ENCODE measurements at regions not wholly inside any gene's neighbourhood (a gene's known extent, or its start where the extent isn't known, plus 50 kb on each side); places are given as distances from the start of the nearest gene placed in this dataset.
"Not testable (repeated sequence)": the region's sequence is repeated elsewhere in the genome, so short reads cannot be mapped to it uniquely, and the experiment has no call there.

GRCh38 chr6:92979281-92979680, 440.1 kb downstream of the EPHA7 start:
- H3K27ac ChIP-seq: no peak overlapping the region
- no peaks in the 10 kb centered on the region for H3K4me1 ChIP-seq
- no peak for DNase-seq
- intact Hi-C loops (cut with DNase I; ENCODE audit: low total_unique reads): no loop called here
- H3K36me3 ChIP-seq: no peaks in the 10 kb centered on the region
- no peak overlapping the region for H3K4me3 ChIP-seq
- H3K9me3 ChIP-seq: no peaks in the 10 kb centered on the region
- no peak for TF ChIP-seq CTCF (IDR thresholded peaks at IDR 0.05)
- H3K27me3 ChIP-seq: no peaks in the 10 kb centered on the region

- Histone ChIP-seq H3K36me3 (no peaks in the 10 kb centered on the region), H3K27ac (no peak overlapping the region), H3K9me3 (no peaks in the 10 kb centered on the region), H3K27me3 (no peaks in the 10 kb centered on the region), H3K4me1 (no peaks in the 10 kb centered on the region), H3K4me3 (no peak overlapping the region)
- no peak for TF ChIP-seq CTCF (IDR thresholded peaks at IDR 0.05)
- no peak for DNase-seq
- intact Hi-C loops (cut with DNase I; ENCODE audit: low total_unique reads): no loop called here
Observed at GRCh38 chr6:92977018-92977417, 442.3 kb downstream of the EPHA7 start.

- no peaks in the 10 kb centered on the region for H3K4me1 ChIP-seq
- no peak for DNase-seq
- no peak for TF ChIP-seq CTCF (IDR thresholded peaks at IDR 0.05)
- H3K27ac ChIP-seq: no peak overlapping the region
- intact Hi-C loops (cut with DNase I; ENCODE audit: low total_unique reads): no loop called here
- H3K27me3 ChIP-seq: no peaks in the 10 kb centered on the region
- no peak overlapping the region for H3K4me3 ChIP-seq
- no peaks in the 10 kb centered on the region for H3K9me3 ChIP-seq
- H3K36me3 ChIP-seq: no peaks in the 10 kb centered on the region
Observed at GRCh38 chr6:92967362-92967761, 452.0 kb downstream of the EPHA7 start.

GRCh38 chr6:92962846-92963245, 456.5 kb downstream of the EPHA7 start:
- TF ChIP-seq CTCF (IDR thresholded peaks at IDR 0.05): no peak
- Histone ChIP-seq H3K4me1 (no peaks in the 10 kb centered on the region), H3K27ac (no peak overlapping the region), H3K9me3 (peaks cover 0 to 9% (median 0%) of the 10 kb centered on the region in 3 donors), H3K27me3 (no peaks in the 10 kb centered on the region), H3K36me3 (no peaks in the 10 kb centered on the region), H3K4me3 (no peak overlapping the region)
- no peak for DNase-seq
- intact Hi-C loops (cut with DNase I; ENCODE audit: low total_unique reads): no loop called here

- H3K27ac ChIP-seq; H3K4me1 ChIP-seq; H3K27me3 ChIP-seq; intact Hi-C loops (cut with DNase I; ENCODE audit: low total_unique reads); H3K9me3 ChIP-seq; H3K4me3 ChIP-seq; H3K36me3 ChIP-seq; DNase-seq: not testable (repeated sequence)
Observed at GRCh38 chr6:92952111-92952510, 467.2 kb downstream of the EPHA7 start.

- no peaks in the 10 kb centered on the region for H3K9me3 ChIP-seq
- H3K4me1 ChIP-seq: no peaks in the 10 kb centered on the region
- no peak for TF ChIP-seq CTCF (IDR thresholded peaks at IDR 0.05)
- no peak for DNase-seq
- no peak overlapping the region for H3K4me3 ChIP-seq
- intact Hi-C loops (cut with DNase I; ENCODE audit: low total_unique reads): no loop called here
- no peaks in the 10 kb centered on the region for H3K27me3 ChIP-seq
- no peak overlapping the region for H3K27ac ChIP-seq
- no peaks in the 10 kb centered on the region for H3K36me3 ChIP-seq
Observed at GRCh38 chr6:92945799-92946198, 473.6 kb downstream of the EPHA7 start.
